Epithelial cell of prostate (primary cell): ENCODE measurements at regions not wholly inside any gene's neighbourhood (a gene's known extent, or its start where the extent isn't known, plus 50 kb on each side); places are given as distances from the start of the nearest gene placed in this dataset.
"Not testable (repeated sequence)": the region's sequence is repeated elsewhere in the genome, so short reads cannot be mapped to it uniquely, and the experiment has no call there.

Experiments used
- DNase-seq: peaks from one replicate; pipeline ENCODE4 v3.0.0-alpha.2; 2011; ENCODE audit warnings: low read depth, low spot score
- H3K27ac ChIP-seq: fragments of 450-650 bp; 2 replicates; pipeline ENCODE4 v1.5.1; 2017; ENCODE audit warnings: mild to moderate bottlenecking

DNA sequence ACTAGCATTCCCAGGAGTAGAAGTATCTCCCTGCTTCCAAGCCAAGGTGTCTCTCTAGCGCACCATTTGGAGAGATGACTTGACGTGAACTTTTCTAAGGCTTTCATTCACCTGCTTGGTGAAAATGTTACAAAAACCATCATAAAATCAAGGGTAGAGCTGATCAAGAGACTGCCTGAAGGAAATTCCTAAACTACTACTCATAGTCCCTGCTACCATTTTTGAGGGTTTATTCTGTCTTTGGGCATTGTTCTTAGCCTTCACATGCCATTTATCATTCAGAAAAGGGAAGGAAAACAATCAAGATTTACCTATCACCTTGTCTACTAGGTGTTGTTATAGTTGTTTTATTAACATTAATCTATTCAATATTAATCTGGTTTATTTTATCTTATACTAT is 525.8 kb downstream of the NTRK3 start:
- no peak for DNase-seq

DNA sequence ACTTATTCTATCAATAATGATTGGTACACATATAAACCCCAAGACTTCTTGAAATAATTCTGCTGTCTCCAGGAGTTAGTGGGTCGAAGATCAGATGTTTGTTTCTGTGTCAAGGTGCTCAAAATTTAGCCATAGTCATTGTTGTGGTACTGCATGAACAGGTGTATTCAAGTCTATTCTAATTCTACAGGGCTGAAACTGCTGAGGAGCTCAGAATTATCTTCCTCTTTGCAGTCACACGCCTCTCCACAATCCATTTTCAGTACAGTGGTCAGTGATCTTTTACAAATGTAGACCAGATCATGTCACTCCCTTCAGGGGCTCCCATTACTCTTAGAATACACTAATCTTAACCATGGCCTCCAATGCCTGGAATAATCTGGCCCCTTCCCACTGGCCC is 527.5 kb downstream of the NTRK3 start:
- H3K27ac ChIP-seq: no peak overlapping the region
- DNase-seq: no peak

More for the DNA sequence above, 525.8 kb downstream of the NTRK3 start:
- H3K27ac ChIP-seq: no peak overlapping the region

- H3K27ac ChIP-seq: no peak overlapping the region
- DNase-seq: no peak
These were observed 529.5 kb downstream of the NTRK3 start for GRCh38 chr15:87727073-87727472.

- DNase-seq: no peak
- H3K27ac ChIP-seq: no peak overlapping the region
These were observed 532.2 kb downstream of the NTRK3 start for GRCh38 chr15:87724330-87724729.

DNA sequence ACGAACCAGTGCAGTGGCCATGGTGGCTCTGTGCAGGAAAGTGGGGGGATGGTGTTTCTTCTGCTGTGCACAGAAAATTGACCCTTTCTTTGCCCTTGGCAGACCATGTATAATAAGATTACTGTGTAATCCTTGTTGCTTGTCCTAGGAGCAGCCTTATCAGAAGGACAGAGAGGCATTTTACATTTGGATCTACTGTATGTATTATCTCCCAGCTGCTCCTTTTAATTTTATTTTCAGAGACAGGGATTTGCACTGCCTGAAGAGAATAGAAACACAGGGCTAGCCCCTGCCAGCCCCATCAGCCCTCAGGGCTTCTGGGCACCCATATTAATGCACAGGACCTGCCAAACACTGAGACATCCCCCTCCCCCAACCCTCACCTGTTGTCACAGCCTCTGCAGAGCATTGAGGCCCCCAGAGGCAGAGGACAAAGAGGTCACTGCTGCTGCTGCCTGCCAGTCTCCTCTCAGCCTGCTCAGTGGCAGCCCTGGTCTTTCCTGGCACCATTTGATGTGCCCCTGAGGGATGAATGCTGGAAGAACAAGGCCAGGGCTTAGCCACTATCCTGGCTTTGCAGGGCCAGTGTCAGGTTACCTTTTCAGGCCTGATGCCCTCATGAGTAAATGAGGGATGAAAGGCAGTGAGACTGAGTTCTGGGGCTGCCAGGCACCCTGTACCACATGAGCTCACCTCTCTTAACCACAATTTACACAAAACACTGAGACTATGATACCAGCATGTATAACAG is 533.4 kb downstream of the NTRK3 start:
- no peak overlapping the region for H3K27ac ChIP-seq
- DNase-seq: no peak

DNA sequence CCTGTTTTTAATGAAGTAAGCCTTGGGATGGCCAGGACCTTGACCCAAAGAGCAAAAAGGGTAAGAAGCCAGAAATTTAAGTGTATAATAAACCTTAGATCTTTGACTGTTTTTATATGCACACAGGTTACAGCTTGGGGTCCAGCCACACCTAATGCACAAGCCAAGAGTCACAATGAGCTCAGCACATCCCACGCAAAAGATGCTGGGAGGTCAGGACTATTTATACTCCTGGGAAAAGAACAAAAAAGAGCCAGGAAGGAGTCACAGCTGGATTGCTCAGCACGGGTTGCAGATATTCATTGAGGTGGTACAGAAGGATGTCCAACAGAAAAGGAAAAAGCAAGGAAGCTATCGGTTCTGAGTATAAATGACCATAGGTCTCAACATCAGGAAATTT is 536.3 kb downstream of the NTRK3 start:
- DNase-seq: no peak
- H3K27ac ChIP-seq: no peak overlapping the region

GRCh38 chr15:87716422-87716821 is 540.1 kb downstream of the NTRK3 start:
- DNase-seq: no peak
- H3K27ac ChIP-seq: no peak overlapping the region

GRCh38 chr15:87715252-87715651 is 541.3 kb downstream of the NTRK3 start:
- no peak overlapping the region for H3K27ac ChIP-seq
- DNase-seq: no peak

DNA sequence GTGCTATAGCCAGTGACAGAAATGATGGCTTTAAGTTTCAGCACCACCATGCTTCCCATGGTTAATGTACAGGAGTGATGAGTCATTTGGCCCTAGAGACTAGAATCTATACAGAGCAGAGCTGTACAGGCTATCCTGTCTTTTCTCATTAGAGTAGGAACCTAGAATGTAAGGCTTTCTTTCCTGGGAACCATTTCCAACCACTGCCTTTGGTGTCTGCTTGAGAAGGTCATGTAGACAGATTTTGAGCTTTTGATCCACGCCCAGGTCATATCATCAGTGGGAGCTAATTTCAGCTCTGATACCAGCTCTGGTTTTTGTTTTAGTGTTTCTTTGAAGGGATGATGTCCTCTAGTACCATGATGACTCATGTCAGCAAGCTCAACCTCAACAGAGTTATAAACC is 543.1 kb downstream of the NTRK3 start:
- no peak overlapping the region for H3K27ac ChIP-seq
- no peak for DNase-seq

- no peak for DNase-seq
- no peak overlapping the region for H3K27ac ChIP-seq
These were observed 544.3 kb downstream of the NTRK3 start for GRCh38 chr15:87712211-87712610.

GRCh38 chr15:87711026-87711425 is 545.5 kb downstream of the NTRK3 start:
- DNase-seq: no peak
- H3K27ac ChIP-seq: no peak overlapping the region

GRCh38 chr15:87710406-87710805 is 546.1 kb downstream of the NTRK3 start:
- H3K27ac ChIP-seq: no peak overlapping the region
- no peak for DNase-seq

DNA sequence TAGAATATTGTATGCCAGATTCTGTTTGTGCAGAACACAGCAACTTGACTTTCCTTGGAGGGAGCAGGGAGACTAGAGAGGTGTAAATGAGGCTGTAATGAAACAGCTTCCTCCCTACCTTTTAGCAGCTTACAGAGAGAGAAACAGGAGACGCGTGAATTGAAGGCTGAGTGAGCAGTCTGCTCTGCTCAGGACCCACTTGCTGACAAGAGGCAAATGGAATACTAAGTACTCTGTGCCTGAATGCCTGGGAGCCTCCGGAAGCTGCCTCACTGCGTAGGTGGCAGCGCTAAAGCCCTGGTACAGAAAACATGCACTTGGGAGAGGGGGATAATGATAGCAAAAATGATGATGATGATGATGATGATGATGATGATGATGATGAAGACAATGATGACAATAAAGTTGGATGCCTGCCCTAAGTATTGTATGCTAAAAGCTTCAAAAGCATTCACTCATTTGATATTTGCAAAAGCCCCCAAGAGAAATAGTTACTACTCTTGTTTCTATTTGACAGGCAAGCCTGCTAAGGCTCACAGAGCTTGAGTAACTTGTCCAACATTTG is 548.9 kb downstream of the NTRK3 start:
- DNase-seq: no peak
- H3K27ac ChIP-seq: no peak overlapping the region

DNA sequence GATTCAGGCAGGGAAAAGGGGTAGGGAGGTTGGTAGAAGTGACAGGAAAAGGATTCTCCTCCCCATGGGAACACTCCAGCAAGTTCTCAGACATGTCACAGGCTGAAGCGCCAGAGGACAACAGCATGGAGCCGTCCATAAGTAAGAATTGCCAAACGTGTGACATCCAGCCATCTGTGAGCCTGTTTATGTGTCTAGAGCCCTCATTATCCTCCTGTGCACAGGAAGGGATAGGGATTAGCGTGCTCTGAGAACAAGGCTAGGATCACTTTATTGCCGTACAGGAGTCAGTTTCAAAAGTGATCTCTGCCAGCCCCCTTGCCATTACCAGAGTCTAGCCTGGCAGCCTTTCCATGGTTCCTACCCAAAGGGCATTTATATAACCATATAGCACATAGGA is 549.5 kb downstream of the NTRK3 start:
- H3K27ac ChIP-seq: no peak overlapping the region
- DNase-seq: no peak

DNA sequence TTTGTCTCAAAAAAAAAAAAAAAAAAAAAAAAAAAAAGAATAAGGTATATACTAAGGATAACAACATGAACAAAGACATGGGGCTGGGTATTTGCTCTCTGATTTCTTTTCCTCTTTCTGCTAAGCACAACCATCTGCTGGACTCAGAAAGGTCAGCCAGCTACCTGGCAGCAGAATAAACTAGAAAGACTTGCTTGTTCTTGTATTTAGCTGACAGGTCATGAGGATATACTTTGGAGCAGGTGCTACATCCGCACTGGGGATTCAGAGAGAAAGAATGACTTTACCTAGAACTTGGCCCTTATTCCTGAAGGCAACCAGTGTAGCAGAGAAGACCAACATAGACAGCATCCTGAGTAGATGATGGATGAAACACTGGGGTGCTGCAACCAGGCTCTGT is 550.5 kb downstream of the NTRK3 start:
- DNase-seq: no peak
- H3K27ac ChIP-seq: no peak overlapping the region

GRCh38 chr15:87704276-87704675 is 552.3 kb downstream of the NTRK3 start:
- no peak overlapping the region for H3K27ac ChIP-seq
- no peak for DNase-seq

- H3K27ac ChIP-seq: no peak overlapping the region
- DNase-seq: no peak
These were observed 553.0 kb downstream of the NTRK3 start for GRCh38 chr15:87703327-87704111.

- DNase-seq: no peak
- no peak overlapping the region for H3K27ac ChIP-seq
These were observed 554.3 kb downstream of the NTRK3 start for GRCh38 chr15:87702270-87702669.

- H3K27ac ChIP-seq, DNase-seq: not testable (repeated sequence)
These were observed 558.1 kb downstream of the NTRK3 start for GRCh38 chr15:87698467-87698866.

DNA sequence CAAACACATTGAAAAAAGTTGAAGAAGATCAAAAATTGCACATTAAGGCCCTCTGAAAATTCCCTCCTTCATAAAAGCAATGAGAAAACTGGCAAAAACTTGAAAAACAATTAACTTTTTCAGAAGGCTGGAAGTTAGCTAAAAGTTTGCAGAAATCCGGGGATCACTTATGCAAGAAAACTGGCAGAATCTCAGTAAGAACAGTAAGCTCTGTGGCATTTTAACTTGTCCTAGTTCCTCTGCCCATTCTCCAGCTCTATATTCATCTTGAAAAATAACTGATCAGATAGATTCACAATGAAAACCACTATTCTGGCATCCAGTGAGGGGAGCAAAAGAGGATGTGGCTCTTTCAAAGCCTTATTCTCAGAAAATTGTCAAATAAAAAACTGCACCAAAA is 566.8 kb downstream of the NTRK3 start:
- DNase-seq: no peak
- H3K27ac ChIP-seq: no peak overlapping the region

- no peak for DNase-seq
These were observed 569.0 kb downstream of the NTRK3 start for GRCh38 chr15:87687523-87687870.

More at GRCh38 chr15:87687523-87687870, 569.0 kb downstream of the NTRK3 start:
- no peak overlapping the region for H3K27ac ChIP-seq
